ENCODE measurements at regions not wholly inside any gene's neighbourhood (a gene's known extent, or its start where the extent isn't known, plus 50 kb on each side); places are given as distances from the start of the nearest gene placed in this dataset.
"Not testable (repeated sequence)": the region's sequence is repeated elsewhere in the genome, so short reads cannot be mapped to it uniquely, and the experiment has no call there.

- no peak for DNase-seq (ENCODE audit: low read depth)
These were observed 78.2 kb downstream of the HACD1 start for GRCh38 chr10:17538941-17539340.

- DNase-seq (ENCODE audit: low read depth), result no peak
These were observed 79.9 kb downstream of the HACD1 start for GRCh38 chr10:17537281-17537680.

- no peak for DNase-seq (ENCODE audit: low read depth)
These were observed 81.0 kb downstream of the HACD1 start for GRCh38 chr10:17536221-17536620.

GRCh38 chr10:17533731-17534130 is 79.3 kb upstream of the ST8SIA6 start:
- DNase-seq (ENCODE audit: low read depth), result no peak

GRCh38 chr10:17528306-17528862 is 74.0 kb upstream of the ST8SIA6 start:
- DNase-seq (ENCODE audit: low read depth), result no peak

GRCh38 chr10:17527514-17528146 is 73.2 kb upstream of the ST8SIA6 start:
- peak; percentile 59 for DNase-seq (ENCODE audit: low read depth)

- DNase-seq (ENCODE audit: low read depth), result not testable (repeated sequence)
These were observed 72.2 kb upstream of the ST8SIA6 start for GRCh38 chr10:17526571-17526970.

- DNase-seq (ENCODE audit: low read depth), result no peak
These were observed 69.5 kb upstream of the ST8SIA6 start for GRCh38 chr10:17523917-17524316.

- no peak for DNase-seq (ENCODE audit: low read depth)
These were observed 68.9 kb upstream of the ST8SIA6 start for GRCh38 chr10:17523246-17523753.

- DNase-seq (ENCODE audit: low read depth), result not testable (repeated sequence)
These were observed 67.9 kb upstream of the ST8SIA6 start for GRCh38 chr10:17522269-17522668.

- no peak for DNase-seq (ENCODE audit: low read depth)
These were observed 65.1 kb upstream of the ST8SIA6 start for GRCh38 chr10:17519457-17519856.

- no peak for DNase-seq (ENCODE audit: low read depth)
These were observed 63.9 kb upstream of the ST8SIA6 start for GRCh38 chr10:17518338-17518737.

- peak; percentile 71 for DNase-seq (ENCODE audit: low read depth)
These were observed 62.0 kb upstream of the ST8SIA6 start for GRCh38 chr10:17516376-17516775.

- peak; percentile 96 for DNase-seq (ENCODE audit: low read depth)
These were observed 58.1 kb upstream of the ST8SIA6 start for GRCh38 chr10:17512341-17513001.

- no peak for DNase-seq (ENCODE audit: low read depth)
These were observed 56.0 kb upstream of the ST8SIA6 start for GRCh38 chr10:17510242-17510908.

GRCh38 chr10:17507538-17507937 is 53.1 kb upstream of the ST8SIA6 start:
- no peak for DNase-seq (ENCODE audit: low read depth)

GRCh38 chr10:17506856-17507471 is 52.6 kb upstream of the ST8SIA6 start:
- no peak for DNase-seq (ENCODE audit: low read depth)

- DNase-seq (ENCODE audit: low read depth), result no peak
These were observed 52.0 kb upstream of the ST8SIA6 start for GRCh38 chr10:17506390-17506789.

GRCh38 chr10:17504547-17505245 is 50.3 kb upstream of the ST8SIA6 start:
- DNase-seq (ENCODE audit: low read depth), result peak; percentile 72
